Ramos (cell line): ENCODE measurements at regions not wholly inside any gene's neighbourhood (a gene's known extent, or its start where the extent isn't known, plus 50 kb on each side); places are given as distances from the start of the nearest gene placed in this dataset.
"Not testable (repeated sequence)": the region's sequence is repeated elsewhere in the genome, so short reads cannot be mapped to it uniquely, and the experiment has no call there.

ENCODE experiments used
- in situ Hi-C: fragments of 300-500 bp; cut with MboI; formaldehyde crosslinking; loops from one replicate; pipeline ENCODE4 v1.14.3; 2022; ENCODE audit warnings: low sequenced_read_pairs; ENCODE audit not compliant: unreplicated experiment

DNA sequence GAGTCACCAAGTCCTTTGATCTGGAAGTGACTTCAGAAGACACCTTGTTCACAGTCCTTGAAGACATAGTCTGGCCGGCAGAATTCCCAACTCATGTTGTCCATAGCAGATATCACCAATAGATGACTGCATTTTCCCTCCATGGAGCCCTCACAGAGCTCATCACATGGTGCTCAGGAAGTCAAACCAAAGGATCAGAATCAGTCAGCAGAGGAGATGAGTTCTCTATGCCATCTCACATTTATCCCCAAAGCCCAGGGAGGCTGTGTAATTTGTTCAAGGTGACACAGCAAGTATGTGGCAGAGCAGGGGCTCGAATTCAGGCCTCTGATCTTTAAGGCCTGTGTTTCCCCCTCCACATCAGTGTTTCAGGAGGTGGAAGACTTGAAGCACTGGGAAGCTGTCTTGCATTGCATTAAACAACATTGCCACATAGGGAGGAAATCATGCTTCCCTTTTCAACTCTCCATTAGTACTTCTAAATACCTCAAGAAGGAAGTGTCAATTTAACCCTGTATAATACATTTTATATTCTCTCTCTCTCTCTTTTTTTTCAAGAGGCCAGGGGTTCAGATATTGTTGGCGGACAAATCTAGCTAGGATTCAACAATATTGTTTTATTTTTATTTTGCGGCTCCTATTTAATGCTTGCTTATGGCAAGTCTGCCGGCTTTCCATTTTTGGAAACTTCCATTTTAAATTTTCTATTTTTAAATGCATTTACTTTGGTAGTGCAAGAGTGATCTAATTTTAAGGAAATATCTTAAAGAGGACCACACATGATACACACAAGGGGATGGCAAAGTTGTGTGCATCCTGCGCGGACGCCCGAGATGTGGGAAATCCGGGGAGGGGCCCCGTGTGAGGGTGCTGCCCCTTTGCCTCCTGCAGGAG lies 61.9 kb downstream of the NPIPB5 start:
- in situ Hi-C loops = not testable (repeated sequence)

DNA sequence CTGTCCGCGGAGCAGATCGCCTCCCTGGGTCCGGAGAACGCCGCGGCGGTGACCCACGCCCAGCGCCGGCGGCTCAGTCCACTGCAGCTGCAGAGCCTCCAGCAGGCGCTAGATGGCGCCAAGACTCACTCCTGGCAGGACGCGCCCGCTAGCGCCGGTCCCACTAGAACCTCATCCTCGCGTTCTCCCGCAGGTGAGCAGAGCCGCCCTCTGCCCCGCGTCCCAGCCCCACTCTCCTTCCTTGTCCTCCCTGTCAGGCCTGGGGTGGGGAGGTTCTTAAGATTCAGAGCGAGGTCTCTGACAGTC lies 62.5 kb downstream of the NPIPB5 start:
- in situ Hi-C loops = not testable (repeated sequence)

DNA sequence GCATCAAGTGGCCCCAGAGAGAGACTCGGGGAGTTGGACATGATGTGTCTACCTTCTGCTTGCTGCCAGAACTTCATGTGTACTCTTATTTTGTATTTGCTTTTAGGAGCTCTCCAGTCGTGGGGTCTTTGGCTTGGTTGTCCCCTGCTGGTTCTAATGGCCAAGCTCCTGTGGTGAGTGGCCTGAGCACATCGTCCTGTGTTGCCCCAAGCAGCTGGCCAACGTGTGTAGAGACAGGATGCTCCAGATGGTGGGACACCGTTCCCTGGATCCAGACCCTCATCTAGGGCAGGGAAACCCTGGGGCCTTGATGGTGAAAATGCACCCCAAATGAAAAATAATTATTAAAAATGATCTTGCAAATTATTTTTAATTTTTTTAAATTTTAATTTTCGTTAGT lies 65.8 kb downstream of the NPIPB5 start:
- in situ Hi-C loops = not testable (repeated sequence)

DNA sequence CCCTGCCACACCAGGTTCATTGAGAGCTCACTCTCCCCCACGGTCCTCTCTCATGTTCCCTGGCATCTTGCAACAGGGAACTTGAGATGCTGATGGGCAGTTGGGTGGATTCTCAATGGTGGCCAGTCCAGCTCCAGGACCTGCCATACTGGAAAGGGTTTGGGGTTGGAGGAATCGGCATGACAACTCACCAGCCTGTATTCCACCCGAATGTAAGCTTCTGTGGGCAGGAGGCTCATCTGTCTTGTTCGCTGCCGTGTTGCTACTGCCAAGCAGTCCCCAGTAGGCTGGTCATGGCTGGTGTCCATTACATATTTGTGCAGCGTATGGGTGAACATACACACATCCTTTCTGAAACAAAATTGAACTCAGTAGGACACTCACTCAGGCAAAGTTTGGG lies 72.5 kb downstream of the NPIPB5 start:
- in situ Hi-C loops = not testable (repeated sequence)

DNA sequence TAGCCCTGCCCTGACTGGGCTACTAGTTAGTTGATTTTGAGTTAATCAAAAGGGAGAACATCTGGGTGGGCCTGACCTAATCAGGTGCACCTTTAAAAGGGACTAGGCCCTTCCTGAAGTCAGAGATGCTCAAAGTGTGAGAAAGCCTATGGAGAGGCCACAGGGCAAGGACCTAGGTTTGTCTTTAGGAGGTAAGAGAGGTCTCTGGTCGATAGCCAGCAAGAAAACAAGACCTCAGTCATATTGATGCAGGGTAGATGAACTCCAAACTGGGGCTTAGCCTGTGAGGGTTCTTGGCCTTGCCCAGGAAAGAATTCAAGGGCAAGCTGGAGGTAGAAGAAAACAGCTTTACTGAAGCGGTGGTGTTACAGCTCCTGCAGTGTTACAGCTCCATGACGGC lies 73.8 kb downstream of the NPIPB5 start:
- in situ Hi-C loops = not testable (repeated sequence)

DNA sequence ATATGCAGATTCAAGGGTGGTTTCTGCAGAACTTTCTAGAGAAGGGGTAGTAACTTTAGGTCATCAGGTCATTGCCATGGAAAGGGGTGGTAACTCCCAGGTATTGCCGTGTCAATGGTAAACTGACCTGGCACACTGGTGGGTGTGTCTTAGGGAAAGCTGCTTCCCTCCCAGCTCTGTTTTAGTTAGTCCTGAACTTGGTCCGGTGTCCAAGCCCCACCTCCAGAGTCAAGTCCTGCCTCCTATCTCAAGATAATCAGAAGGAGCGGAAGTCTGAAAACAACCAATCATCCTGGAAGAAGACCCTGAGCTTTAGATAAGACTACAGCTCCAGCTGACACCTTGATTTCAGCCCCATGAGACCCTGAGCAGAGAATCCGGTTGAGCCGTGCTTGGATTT lies 74.2 kb downstream of the NPIPB5 start:
- in situ Hi-C loops = not testable (repeated sequence)

DNA sequence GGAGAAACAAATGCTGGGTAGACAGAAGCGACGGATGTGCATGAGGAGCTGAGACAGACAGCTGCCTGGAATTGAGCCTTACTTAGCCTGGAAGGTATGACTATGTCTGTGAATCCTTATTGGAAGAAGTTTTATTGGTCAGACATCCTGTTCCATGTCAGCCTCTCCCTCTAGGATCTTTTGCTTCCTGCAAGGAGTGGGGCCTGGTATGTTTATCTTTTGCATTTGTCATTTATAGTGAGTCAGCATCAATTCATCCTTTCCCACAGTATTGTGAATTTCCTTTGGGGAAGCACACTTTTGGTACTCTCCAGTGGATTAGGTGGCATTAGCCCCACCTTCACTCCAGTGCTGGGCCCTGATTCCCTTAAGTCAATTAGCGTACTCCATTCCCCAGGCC lies 74.7 kb downstream of the NPIPB5 start:
- in situ Hi-C loops = not testable (repeated sequence)

DNA sequence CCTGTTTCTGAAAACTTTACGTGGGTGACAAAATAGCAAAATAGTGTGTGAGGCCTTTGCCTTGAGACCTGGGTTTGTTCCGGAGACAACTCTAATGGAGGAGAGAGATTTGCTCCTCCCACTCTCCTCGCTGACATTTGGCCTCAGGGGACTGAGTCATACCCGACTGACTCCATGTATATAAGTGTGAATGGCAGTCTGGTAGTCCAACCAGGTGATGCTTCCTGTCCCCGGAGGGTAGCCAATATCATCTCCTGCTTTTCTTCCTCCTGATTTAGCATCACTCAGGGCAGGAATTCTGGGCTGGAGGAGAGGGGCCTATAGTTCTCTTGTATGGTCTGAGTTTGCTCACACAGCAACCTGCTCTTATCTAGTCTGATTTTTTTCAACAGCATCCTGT lies 76.0 kb downstream of the NPIPB5 start:
- in situ Hi-C loops = not testable (repeated sequence)

DNA sequence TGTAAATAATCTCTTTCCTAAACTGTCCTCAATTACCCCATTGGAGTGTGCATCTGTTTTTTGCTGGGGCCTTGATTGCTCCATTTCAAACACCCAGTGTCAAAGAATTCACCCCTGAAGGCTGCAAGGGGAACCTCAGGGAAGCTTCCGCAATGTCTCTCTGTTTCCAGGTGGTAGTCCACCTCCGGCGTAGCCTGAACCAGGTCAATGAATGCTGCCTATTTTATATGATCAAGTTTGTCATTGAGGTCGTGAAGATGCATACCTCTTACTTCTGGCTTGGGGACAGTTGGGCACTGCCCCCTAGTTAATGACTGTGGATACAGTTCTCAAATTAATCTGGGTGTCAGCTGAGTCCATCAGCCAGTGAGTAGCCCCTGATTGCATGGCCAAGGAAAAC lies 79.1 kb downstream of the NPIPB5 start:
- in situ Hi-C loops = not testable (repeated sequence)

DNA sequence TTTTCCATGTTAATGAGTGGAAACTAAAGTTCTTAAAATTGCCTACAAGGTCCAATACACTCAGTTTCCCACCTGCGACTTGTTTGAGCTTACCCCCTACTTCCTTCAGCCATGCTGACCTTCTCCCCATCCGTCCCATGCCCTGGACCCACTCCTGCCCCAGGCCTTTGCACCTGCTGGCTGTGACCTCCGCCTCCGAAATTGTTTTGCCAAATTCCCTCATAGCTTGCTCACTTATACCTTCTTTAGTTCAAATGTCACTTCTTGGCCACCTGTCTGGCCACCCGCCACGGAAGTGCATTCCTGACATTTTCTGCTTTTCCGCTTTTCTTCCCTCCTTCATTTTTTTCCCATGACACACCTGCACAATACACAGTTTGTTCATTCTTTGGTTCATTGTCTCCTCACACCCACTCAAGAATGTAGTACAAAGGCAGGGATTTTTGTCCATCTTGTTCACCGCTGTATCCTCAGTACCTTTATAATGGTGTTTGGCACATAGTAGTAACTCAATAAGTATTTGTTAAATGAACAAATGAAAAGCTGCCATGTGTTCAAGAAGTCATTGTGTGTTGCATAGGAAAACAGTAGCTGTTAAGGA lies 85.9 kb downstream of the NPIPB5 start:
- in situ Hi-C loops = not testable (repeated sequence)

DNA sequence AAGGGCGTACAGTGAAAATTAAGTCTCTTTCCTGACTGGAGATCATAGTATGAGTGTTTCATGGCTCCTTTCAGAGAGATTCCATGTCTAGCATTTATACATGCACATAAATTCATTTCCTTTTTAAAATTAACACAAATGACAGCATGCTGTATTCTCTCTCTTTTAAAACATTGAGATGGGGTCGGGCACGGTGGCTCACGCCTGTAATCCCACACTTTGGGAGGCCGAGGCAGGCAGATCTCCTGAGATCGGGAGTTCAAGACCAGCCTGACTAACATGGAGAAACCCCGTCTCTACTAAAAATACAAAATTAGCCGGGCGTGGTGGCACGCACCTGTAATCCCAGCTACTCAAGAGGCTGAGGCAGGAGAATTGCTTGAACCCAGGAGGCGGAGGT lies 93.1 kb downstream of the NPIPB5 start:
- in situ Hi-C loops = not testable (repeated sequence)

DNA sequence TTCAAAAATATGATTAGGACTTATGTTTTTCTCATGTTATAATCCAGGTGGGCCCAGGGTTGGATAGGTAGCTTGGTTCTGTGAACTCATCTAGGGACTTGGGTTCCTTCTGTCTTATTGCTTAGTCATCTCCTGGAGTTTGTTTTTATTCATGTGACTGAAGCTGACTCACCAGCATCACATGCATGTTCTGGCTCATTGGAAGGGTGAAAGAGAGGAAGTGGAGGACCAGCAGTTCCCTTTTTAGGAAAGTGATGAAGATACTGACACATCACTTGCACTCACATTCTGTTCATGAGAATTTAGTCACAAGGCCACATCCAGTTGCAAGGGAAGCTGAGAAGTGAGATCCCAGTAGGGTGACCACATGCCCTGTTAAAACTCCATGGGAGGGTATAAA lies 95.9 kb downstream of the NPIPB5 start:
- in situ Hi-C loops = not testable (repeated sequence)

DNA sequence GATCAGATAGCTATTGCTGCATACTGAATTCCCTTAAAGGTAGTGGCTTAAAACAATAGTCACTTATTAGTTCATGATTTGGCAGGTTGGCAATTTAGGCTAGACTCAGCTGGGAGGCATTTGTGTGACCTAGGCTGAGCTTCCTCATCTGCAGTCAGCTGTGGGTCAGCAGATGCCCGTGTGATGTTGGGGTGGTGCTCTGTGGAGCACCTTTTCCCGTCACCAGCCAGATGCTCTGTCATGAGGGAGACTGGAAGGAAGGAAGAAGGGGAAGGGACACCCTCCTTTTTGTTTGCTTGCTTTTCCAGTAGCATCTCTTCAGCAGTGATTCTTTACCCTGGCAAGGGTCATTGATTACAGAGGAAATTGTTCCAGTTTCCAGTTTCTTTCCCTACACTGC lies 99.1 kb downstream of the NPIPB5 start:
- in situ Hi-C loops = not testable (repeated sequence)

DNA sequence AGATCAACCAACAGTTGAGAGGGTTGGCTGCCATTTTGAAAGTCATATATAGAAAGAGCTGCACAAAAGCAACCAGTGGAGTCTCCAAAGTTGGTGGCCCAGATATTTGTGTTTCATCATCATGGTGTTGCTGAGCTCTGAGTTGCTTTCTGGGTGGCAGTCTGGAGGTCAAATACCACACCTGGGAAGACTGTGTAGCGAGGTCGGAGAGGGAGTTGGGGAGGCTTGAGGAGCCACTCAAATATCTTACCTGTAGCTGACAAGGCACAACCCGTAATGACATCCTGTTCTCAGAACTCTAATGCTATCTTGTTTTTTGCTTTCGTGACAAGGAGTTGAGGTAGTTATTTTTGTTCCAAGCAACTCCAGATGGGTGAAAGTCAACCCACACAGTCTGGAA lies 100.4 kb downstream of the NPIPB5 start:
- in situ Hi-C loops = not testable (repeated sequence)

DNA sequence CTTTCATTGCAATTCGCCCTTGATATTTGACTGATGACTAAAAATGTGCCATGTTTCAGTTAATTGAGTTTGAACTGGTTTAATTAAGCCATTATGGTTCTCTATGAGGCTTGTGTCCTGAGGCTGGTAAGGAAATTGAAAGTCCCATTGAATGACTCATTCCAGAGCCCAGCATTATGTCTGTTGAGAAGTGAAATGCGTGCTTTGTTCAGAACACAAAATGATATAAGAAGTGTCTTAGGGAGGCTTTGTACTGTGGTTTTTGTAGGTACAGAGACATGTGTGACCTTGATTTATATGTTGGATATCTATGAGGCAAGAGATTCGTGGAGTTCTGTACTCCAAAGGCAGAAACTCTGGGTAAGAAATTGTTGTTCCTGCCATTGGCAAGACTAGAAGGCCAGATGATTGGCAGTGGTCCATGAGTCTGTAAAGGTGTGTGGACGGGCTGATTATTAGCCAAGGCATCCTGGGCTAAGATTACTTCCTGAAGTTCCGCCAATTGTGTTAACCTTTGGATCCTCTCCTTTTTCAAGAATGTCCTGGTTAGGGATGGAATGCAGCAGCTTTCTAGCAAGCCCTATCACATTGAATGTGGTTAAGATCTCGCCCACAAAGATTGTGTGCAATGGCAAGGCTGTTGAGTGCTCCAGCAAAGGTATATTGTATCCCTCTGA lies 103.7 kb downstream of the NPIPB5 start:
- in situ Hi-C loops = no loop called here

DNA sequence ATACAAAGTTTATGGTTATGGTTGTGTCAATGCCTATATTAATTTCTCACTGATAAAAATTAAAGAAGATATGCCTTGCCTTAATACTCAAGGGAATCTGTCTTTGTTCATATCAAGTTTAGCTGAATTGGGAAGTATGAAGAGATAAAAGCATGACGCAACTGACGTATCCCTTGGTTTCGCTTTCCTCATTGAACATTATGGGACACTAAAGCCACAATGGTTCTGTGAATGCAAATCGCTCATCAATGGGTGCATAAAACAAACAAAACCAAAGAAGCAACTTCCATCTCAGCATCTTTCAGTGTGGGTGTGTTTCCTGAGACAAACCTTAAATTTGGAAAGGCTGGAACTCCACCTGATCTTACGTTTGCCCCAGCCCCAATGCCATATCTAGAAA lies 108.2 kb downstream of the NPIPB5 start:
- in situ Hi-C loops = no loop called here

DNA sequence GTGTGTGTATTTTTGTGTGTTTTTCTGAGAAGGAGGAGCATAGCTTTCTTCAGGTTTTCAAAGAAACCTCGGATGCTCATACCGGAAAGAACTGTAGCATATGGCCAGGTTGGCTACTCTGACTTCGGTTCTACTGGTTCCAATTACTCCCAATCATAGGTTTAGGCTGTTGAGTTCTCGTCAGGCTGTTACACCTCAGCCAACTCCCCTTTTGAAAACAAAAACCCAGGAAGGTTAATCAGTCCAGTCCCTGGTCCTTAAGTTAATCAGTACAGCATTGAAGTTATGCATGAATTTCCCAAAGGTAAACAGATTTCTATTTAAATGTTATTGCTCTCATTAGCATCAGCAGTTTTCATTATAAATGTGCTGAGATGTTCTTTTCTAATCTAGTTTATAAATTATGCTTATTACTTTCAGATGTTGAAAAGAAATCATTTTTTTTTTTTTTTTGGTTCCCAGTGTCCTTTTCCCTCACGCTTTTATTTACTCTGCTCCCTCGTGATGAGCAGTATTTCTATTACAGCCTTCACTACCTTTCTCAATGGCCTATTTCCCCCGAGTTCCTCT lies 111.0 kb downstream of the NPIPB5 start:
- in situ Hi-C loops = no loop called here

DNA sequence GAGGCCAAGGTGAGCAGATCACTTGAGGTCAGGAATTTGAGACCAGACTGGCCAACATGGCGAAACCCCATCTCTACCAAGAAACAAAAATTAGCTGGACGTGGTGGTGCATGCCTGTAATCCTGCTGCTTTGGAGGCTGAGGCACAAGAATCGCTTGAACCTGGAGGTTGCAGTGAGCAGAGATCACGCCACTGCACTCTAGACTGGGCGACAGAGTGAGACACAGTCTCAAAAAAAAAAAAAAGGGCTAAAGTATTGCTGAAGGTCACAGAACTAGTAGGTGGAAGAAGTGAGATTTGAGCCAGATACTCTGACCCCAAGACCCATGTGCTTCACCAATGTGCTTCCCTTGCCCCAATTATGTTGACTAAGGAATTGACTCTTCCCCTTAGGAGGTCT lies 112.0 kb downstream of the NPIPB5 start:
- in situ Hi-C loops = no loop called here

DNA sequence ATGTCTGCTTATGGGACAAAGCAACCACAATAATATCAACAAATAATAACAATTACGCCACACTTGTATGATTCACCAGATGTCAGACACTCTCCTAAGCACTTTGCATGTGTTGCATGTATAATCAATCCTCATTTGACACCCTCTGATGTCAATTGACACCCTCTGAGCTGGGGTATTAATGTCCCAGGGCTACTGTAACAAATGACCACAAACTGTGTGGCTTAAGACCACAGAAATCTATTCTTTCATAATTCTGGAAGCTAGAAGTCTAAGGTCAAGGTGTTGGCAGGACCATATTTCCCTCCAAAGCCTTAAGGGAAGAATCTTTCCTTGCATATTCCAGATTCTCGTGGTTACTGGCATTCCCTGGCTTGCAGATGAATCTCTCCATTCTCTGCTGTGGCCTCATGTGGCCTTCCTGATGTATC lies 112.7 kb downstream of the NPIPB5 start:
- in situ Hi-C loops = no loop called here

DNA sequence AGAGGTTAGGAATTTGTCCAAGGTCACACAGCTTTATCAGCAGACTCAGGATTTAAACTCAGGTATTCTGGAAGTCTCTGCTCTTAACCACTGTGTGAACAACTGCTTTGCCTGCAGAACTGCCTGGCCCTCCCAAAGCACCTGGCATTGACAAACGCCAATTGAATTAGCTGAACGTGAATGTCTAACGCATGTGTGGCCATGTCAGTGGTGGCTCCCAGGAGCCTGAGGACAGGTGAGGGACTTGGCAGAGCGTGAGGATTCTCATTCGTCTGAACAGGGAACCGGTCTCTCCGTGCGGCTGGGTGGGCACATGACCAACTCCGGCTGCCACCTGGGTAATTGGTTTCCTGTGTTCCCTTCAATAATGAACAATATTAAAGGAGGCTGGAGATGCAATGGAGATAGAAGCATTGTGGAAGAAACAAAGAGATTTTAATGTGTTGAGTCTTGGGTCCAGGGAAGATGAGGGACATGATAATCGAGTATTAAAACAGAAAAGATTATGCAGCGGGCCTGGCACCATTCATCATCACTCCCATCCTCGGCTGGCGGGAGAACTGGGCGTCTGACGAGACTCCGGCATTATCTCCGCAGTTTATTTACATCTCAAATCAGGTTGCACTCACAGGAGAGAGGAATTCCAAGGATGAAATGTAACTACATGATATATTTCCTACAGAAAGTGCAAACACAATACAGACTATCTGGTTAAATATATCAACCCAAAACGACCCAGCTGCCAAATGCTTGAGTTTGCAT lies 113.5 kb downstream of the NPIPB5 start:
- in situ Hi-C loops = no loop called here
